NCI-H2227 (cell line): ENCODE measurements at regions not wholly inside any gene's neighbourhood (a gene's known extent, or its start where the extent isn't known, plus 50 kb on each side); places are given as distances from the start of the nearest gene placed in this dataset.
A peak's percentile ranks its signal among the peaks of the same experiment; 100 is the strongest.

Experiments
- DNase-seq: peaks from one replicate; lab custom pipeline; 2025; ENCODE audit not compliant: unreplicated experiment; lab: John Stamatoyannopoulos, UW

DNA sequence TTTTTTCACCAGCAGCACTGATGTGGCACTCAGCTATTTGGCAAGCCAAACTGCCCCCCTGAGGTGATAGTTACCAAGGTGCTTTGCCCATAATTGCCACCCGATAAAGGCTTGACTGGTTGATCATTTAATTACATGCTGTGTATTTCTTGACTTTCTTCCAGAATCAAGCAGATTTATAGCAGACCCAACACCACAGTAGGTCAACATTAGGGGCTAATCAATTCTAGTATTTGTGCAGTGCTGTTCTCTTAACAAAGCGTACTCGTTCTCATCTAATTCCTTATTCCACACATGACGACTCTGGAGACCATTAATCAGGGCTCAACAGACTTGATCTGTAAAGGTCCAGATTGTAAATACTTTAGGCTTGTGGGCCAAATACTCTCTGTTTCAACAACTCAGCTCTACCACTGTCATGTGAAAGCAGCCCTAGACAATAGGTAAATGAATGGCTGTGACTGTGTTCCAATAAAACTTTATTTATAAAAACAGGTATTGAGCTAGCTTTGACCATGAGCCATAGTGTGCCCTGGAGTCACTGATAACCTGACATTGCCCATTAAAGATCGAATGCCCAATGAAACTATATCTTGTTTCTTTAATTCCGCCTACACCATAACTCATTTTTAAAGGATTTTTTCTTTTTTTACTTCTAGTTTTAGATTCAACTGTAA, 119.1 kb upstream of the TMC3 start:
- DNase-seq = peak; percentile 12

DNA sequence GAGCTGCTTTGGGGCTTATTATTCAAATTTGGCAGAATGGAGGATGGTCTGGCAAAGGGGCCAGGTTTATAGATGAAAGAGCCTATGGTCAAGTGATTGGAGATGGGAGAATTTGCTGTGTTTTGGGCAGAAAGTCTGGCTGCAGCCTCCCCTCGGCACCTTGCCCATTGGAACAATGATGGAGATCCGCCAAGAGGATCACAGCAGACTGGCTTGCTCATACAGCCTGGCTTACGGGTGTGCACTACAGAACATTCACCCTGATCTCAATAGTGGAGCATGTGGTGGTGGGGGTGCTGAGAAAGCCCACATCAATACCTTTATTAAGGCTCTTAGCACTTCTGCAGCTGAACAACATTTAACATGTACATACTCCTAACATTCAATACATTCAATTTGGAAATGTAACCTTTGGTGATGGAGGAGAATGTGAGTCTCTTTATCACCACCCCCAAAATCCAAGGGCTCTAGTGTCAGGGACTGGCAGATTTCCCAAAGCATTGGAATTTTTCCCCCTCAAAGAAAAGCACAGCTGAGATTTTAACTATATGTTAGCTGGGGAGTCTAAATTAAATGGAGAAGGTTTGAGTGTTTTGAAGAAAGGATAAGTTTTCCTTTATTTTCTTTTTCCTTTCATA, 118.4 kb upstream of the TMC3 start:
- no peak for DNase-seq

DNA sequence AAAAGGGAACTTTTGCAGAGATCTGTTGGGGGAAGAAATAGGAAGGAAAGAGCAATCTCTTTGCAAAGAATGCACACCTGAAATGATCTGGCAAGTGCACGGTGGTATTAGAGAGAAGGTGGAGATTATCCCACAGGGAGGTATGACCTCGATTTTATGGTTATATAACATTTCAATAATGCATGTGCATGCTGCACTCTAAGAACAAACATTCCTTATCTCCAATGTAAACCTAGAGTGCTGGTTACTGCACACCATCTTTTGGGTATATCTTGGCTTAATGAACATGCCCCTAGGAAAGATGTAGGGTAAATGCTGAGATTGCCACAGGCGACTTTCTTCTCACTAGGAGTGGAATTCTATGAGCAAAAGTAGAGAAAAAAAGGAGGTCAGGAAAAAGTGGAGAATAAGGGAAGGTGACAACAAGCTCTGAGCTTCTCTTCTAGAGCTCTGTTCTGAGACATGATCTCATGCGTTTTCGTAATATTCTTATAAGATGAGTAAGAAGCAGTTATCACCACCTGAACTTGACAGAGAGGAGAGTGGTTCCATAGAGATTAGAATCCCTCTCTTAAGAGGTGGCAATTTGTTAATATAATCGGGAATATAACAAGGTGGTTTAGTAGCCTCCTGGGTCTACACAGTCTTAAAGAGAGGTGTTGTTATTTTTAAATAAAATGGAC, 117.5 kb upstream of the TMC3 start:
- DNase-seq = no peak

DNA sequence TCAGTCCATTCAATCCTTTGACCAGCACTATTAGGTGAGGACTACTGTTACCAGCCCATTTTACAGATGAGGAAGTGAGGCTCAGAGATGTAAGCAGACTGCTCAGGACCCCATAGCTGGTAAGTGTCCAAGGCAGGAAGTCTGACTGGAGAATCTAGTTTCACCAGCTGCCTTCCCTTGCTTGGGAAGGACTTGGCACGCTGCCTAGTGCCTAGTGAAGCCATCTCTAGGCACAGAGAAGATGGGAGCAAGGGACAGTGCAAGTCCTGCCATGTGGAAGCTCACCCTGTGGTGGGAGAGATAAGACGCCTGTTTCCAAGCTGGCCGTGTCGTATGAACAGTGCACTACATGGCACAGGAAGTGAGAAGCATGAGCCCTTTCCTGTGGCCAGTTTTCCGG, 111.8 kb upstream of the TMC3 start:
- no peak for DNase-seq

DNA sequence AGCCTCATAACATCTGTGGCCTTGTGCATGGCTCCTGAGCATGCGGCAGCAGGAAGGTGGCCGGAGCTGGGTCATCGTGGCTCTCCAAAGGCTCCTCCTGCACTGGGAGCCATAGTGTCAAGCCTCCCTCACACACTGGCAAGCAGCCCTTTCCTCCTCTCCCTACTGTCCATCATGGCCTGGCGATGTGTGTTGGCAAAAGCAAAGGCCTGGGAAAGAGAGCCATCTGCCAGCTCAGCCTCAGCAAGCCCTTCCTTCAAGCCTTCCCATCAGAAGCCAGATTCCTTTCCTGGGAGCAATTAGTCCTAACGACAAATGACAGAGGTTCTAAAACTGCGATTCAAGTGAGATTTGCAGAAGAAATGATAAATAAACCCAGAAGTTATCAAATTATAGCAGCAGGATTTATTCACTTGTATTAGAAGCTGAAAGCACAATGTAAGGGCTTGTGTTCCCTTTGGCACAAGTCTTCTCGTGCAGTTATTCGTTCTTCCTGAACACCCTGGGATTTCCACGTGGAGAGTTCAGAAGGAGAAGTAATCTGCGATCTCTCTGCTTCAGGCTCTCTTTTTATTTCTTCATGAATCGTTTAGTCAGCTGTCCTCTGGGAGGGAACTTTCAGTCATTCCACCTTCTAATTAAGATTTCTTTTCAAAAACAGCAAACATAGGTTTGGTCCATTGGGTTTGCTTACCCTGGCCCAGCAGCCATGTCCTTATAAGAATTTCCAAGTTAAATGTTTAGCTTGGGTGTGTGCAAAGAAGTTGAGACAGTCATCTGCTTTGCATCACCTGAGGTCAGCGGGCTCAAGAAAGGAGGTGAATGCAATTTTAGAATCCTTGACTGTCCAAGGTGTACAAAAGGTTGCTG, 110.3 kb upstream of the TMC3 start:
- no peak for DNase-seq

DNA sequence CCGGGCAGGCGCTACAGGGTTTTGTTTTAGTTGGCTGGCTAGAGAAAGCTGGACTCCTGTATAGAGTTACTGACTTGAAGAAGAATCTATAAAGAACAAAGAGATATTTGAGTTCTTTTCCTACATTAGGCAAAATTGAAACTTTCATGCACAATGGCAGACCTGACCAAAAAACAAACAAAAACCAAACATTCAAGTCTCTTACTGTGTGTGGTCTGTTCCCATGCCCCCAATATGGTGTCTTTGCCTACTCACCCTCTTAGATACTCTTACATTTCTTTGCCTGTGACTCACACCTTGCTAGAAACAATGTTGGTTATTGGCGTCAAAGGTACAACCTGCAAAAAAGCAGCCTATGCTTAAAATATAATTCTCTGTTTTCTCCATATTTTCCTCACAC, 109.5 kb upstream of the TMC3 start:
- DNase-seq = no peak

DNA sequence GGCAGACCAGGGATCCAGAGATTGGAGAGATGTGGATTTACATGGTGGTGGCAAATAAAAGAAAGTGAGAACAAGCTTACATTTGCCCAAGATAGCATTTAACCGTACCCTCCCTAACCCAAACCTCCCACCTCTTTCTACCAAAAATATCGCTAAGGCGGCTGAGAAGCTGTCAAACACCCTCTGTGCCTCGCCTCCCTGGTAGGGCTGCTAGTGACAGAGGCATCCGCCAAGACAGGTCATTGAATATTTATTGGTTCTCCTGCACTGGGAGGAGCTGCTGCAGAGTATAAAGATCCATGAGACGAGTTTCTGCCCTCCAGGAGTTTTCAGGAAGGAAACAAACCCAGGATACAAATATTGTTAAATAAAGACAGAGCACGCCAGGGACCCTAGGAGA, 107.3 kb upstream of the TMC3 start:
- no peak for DNase-seq

DNA sequence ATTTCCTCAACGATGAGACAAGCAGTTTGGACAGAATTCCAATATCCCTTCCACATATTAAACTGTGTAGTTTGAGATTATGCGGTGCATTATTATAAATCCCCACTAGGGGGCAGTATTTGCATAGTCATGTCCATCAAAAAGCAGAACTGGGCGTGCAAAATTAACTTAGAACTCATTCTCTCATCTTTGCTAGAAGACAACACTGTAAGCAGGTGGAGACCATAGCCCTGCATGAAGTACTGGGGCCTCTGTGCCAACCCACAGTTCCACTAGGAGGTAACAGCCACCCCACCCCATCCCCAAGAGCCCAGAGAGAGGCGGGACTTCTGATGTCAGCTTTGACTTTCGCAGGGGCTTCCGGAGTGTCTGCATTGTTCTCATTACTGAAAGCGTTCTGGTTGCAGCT, 106.6 kb upstream of the TMC3 start:
- peak; percentile 75 for DNase-seq

DNA sequence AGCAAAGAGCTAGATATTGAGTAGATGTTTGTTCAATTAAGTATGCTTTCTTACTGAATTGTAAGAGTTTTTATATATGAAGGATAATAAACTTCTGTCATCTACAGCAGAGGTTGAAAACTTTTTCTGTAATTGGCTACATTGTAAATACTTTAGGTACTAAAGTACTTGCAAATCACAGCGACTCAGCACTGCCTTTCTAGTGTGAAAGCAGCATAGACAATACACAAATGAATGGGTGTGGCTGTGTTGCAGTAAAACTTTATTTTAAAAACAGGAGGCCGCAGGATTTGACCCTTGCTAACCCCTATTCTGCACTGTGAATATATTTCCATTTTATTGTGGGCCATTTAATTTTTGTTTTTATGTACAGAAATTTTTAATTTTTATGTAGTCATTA, 104.3 kb upstream of the TMC3 start:
- DNase-seq = no peak

DNA sequence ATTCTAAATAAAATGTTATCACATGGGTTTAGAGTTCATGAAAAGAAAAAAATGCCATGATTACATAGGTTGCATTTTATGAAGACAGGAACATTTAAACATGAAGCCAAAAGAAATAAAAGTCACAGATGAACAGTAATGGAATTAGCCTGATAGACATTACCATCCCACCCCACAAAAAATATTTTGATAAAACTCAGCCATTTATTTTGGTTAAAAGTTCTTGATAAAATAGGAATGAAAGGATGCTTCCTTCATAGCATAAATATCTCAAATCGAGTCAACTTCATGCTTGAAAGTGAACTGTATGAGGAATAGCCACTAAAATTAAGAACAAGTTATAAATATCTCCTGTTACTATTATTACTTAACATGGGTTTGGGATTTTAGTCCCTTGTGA, 101.9 kb upstream of the TMC3 start:
- no peak for DNase-seq

DNA sequence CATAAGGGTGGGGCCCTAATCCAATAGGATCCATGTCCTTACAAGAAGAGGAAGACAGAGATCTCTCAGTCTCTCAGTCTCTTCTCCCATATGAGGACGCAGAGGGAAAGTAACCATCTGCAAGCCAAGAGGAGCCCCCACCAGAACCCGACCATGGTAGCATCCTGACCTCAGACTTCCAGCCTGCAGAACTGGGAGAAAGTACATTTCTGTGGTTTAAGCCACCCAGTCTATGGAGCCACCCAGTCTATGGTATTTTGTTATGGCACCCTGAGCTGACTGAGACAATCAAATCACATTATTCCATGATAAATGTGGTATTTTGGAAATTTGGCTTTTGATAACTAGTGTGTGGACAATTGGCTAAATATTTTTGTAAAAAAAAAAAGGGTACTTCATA, 101.5 kb upstream of the TMC3 start:
- DNase-seq = no peak

DNA sequence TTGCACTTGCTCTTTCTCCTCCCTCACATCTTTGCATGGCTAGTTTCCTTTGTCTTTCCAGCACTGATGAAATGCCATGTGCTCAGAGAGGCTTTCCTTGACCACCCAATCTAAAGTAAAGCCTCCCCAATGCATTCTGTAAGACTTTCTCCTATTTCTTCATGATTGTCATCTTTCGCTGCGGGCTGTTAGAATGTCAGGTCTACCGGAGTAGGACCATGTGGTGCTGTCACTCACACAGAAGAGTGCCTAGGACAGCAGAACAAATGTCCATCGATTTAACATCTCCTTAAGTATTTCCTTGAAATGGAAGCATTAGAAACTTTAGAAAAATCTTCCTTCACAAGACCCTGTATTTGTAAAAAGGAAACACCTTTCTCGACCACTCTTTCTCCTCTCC, 99.9 kb upstream of the TMC3 start:
- no peak for DNase-seq

DNA sequence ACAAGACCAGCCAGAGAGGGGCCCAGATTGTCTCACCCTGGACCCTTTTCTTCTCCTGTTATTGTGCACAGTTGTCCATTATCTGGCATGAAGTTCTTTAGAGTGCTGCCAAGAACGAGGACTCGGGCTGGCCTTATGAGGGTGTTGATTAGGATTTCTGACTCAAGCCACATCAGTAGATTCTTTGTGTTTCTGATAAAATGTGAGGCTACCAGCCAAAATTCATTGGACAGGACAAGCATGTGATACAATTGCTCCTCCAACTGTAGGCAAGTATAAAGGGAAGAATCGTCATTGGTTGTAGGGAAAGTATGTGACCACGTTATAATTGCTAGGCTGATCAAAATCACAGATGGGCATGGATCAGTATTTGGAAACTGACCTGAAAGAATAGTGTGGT, 99.2 kb upstream of the TMC3 start:
- DNase-seq = no peak

DNA sequence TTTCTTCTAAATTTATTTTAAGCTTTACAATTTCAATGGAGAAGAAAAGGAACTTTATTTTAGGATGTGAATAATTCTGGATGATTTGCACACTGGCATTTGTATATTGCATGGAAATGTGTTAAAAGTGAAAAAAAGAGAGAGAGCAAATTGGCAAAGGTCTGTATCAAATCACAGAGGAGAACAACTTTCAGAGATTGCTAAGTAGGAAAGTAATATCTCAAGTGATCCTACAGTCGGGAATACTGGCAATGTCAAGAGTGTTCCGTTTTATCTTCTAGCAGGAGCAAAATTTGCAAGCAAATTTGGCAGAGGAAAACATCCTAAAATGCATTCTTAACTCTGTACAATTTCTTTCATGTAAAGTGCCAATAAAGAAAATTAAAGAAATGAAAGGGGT, 97.1 kb upstream of the TMC3 start:
- DNase-seq = no peak

DNA sequence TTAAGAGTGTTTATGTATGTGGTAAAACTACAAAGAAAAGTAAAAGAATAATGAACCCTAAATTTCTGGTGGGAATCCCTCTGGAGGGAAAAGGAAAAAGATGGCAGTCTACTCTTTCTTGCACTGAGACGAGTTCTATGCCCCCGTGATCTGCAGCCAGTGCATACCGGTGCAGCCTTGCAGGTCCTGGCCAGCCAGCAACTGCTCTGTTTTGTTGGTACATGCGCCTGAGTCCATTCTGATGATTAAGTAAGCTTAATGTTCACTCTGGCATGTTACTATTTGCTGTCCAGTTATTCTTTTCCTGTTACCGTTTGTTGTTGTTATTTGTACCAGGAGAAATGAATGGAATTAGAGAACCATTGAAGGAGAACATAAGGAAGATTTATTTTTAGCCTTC, 95.1 kb upstream of the TMC3 start:
- no peak for DNase-seq

DNA sequence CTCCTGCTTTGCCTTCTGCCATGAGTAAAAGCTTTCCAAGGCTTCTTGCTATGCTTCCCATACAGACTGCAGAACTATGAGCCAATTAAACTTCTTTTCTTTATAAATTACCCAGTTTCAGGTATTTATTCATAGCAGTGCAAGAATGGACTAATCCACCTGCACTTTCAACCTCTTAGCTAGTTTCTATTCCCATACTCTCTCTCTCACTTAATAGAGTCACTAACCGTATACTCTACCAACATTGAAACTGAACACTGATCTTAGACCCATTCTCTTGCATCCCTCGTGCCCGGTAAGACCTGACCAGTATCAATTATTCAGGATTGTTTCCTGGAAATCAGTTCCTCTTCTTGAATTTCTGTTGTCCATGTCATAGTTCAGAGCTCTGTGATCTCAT, 92.7 kb upstream of the TMC3 start:
- no peak for DNase-seq

DNA sequence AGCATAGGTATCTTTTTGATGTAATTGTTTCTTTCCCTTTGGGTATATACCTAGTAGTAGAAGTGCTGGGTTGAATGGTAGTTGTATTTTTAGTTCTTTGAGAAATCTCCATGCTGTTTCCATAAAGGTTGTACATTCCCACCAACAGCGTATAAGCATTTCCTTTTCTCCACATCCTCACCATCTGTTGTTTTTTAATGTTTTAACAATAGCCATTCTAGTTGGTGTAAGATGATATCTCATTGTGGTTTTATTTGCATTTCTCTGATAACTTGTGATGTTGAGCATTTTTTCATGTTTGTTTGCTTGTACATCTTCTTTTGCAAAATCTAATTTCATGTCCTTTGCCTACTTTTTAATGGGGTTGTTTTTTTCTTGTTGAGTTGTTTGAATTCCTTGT, 80.0 kb upstream of the TMC3 start:
- no peak for DNase-seq

DNA sequence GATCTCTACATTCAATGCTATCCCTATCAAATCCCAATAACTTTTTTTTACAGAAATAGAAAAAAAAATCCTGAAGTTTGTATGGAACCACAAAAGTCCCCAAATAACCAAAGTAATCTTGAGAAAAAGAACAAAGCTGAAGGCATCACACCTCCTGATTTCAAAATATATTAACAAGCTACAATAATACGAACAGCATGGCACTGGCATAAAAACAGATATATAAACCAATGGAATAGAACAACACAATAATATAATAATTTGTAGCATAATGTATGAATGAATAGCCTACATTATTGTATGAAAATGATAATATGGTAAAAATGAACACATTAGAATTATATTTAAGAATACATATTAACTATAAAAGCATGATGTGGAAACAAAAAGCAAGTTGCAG, 76.7 kb upstream of the TMC3 start:
- no peak for DNase-seq

DNA sequence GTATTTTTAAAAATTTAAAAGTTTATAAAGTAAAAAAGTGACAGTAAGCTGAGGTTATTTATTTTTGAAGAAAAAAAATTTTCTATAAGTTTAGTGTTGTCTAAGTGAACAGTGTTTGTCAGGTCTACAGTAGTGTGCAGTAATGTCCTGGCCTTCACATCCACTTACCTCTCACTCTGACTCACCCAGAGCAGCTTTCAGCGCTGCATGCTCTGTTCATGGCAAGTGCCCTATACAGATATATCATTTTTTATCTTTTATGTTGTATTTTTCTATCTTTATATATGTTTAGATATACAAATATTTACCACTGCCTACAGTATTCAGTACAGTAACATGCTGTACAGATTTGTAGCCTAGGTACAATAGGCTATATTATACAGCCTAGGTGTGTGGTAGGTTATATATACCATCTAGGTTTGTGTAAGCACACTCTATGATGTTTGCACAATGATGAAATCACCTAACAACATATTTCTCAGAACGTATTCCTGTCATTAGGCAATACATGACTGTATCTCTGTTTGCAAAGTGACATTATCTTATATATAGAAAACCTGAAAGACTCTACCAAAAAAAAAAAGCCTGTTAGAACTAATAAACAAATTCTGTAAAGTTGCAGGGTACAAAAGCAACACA, 75.9 kb upstream of the TMC3 start:
- DNase-seq = no peak

DNA sequence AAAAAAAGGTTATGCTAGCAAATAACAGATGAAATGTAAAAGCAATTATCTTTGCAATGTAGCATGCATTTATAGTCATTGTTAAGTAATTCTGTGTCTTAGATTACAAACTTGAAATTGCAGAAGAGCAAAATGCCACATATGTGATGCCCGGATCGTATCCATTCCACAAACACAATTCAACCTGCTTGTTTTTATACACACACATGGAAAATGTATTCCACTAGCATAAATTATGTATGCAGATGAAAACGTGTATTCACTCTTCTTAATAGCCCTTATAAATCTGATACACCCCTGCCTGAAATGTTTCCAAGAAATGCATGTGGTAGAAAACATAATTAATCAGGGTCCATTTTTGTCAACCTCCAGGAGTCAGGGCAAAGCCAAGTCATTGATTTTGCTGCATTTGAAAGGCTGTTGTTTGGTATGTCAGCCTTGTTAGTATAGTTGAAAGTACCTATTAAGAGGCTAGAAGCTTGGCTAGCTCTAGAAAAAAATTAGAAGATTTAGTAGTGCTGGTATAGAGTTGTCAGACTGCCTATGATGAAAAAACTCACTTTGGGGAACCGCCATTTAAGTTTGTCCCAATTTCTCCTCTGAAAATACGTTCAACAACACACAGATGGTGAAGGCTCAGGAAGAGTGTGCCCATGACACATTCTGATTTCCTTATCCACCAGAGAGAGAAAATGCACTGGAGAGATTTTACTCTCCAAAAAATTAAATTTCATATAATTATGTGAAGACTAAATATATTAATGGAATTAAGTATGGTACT, 69.2 kb upstream of the TMC3 start:
- no peak for DNase-seq
